ENCODE measurements at regions not wholly inside any gene's neighbourhood (a gene's known extent, or its start where the extent isn't known, plus 50 kb on each side); places are given as distances from the start of the nearest gene placed in this dataset.
"Not testable (repeated sequence)": the region's sequence is repeated elsewhere in the genome, so short reads cannot be mapped to it uniquely, and the experiment has no call there.

- not testable (repeated sequence) for TF ChIP-seq CTCF, POLR2A (IDR thresholded peaks at IDR 0.05)
Observed at GRCh38 chr4:117138732-117139131, 53.4 kb upstream of the TRAM1L1 start.

Measured in gastroesophageal sphincter (tissue), 3 donors.